ENCODE measurements at regions not wholly inside any gene's neighbourhood (a gene's known extent, or its start where the extent isn't known, plus 50 kb on each side); places are given as distances from the start of the nearest gene placed in this dataset.

- Histone ChIP-seq H3F3A (ENCODE audit: low read length, unreplicated experiment) (no peaks in the 10 kb centered on the region), H3K4me2 (ENCODE audit: low read length) (no peak overlapping the region), H3K36me3 (ENCODE audit: low read depth, low read length) (no peaks in the 10 kb centered on the region), H3K4me3 (ENCODE audit: low read length) (no peak overlapping the region), H3K9me3 (ENCODE audit: low read length) (no peaks in the 10 kb centered on the region), H3K27ac (ENCODE audit: low read length) (no peak overlapping the region), H3K79me2 (ENCODE audit: low read length) (no peaks in the 10 kb centered on the region), H3K9me2 (replicated peaks; ENCODE audit: low read length) (no peaks in the 10 kb centered on the region), H3K4me1 (ENCODE audit: insufficient read depth, low read length) (peaks cover 1% of the 10 kb centered on the region; the same call in 1 of the 2 replicates), H3K27me3 (ENCODE audit: low read length) (0 out of 2 replicates have a peak, but pooled peaks cover 3% of the 10 kb centered on the region), H3K9ac (ENCODE audit: low read length) (no peak overlapping the region), H4K20me1 (ENCODE audit: low read length) (no peaks in the 10 kb centered on the region), H2AFZ (ENCODE audit: low read length) (no peak overlapping the region)
- DNase-seq (no peak), ATAC-seq (no peak)
- TF ChIP-seq EZH2 (IDR thresholded peaks at IDR 0.05; ENCODE audit: low read length, unreplicated experiment), result no peak
- TF ChIP-seq EZH2phosphoT487 (IDR thresholded peaks at IDR 0.05; ENCODE audit: borderline replicate concordance, low read length), result no peak
- no peak for TF ChIP-seq CTCF (conservative IDR thresholded peaks at IDR 0.05; ENCODE audit: low read depth, low read length)
- BruUV-seq (replicated peaks), result no TSS peak
- intact Hi-C loops (cut with micrococcal nuclease), result no loop called here
- ChIA-PET CTCF (no interaction called here), POLR2A (ENCODE audit: unreplicated experiment) (no interaction called here)
Measured at GRCh38 chr9:14406463-14406862, 92.5 kb upstream of the NFIB start.

GRCh38 chr9:14405176-14405706, 91.3 kb upstream of the NFIB start:
- Histone ChIP-seq H3K9me2 (replicated peaks; ENCODE audit: low read length) (no peaks in the 10 kb centered on the region), H3K27ac (ENCODE audit: low read length) (no peak overlapping the region), H3F3A (ENCODE audit: low read length, unreplicated experiment) (no peaks in the 10 kb centered on the region), H3K4me2 (ENCODE audit: low read length) (no peak overlapping the region), H4K20me1 (ENCODE audit: low read length) (no peaks in the 10 kb centered on the region), H3K36me3 (ENCODE audit: low read depth, low read length) (no peaks in the 10 kb centered on the region), H3K4me3 (ENCODE audit: low read length) (no peak overlapping the region), H3K4me1 (ENCODE audit: insufficient read depth, low read length) (peaks cover 13% of the 10 kb centered on the region), H3K79me2 (ENCODE audit: low read length) (no peaks in the 10 kb centered on the region), H3K9ac (ENCODE audit: low read length) (no peak overlapping the region), H3K9me3 (ENCODE audit: low read length) (no peaks in the 10 kb centered on the region), H2AFZ (ENCODE audit: low read length) (no peak overlapping the region), H3K27me3 (ENCODE audit: low read length) (no peaks in the 10 kb centered on the region)
- ChIA-PET POLR2A (ENCODE audit: unreplicated experiment) (no interaction called here), CTCF (no interaction called here)
- intact Hi-C loops (cut with micrococcal nuclease), result no loop called here
- ATAC-seq, result no peak
- no peak for DNase-seq
- no peak for TF ChIP-seq EZH2 (IDR thresholded peaks at IDR 0.05; ENCODE audit: low read length, unreplicated experiment)
- TF ChIP-seq CTCF (conservative IDR thresholded peaks at IDR 0.05; ENCODE audit: low read depth, low read length), result no peak
- TF ChIP-seq EZH2phosphoT487 (IDR thresholded peaks at IDR 0.05; ENCODE audit: borderline replicate concordance, low read length), result no peak
- BruUV-seq (replicated peaks), result no TSS peak

- no peak for TF ChIP-seq EZH2 (IDR thresholded peaks at IDR 0.05; ENCODE audit: low read length, unreplicated experiment)
- no peak for TF ChIP-seq CTCF (conservative IDR thresholded peaks at IDR 0.05; ENCODE audit: low read depth, low read length)
- no peak for TF ChIP-seq EZH2phosphoT487 (IDR thresholded peaks at IDR 0.05; ENCODE audit: borderline replicate concordance, low read length)
- CTCF ChIA-PET, result no interaction called here
- H3K4me2 ChIP-seq (ENCODE audit: low read length), result no peak overlapping the region
- no peak overlapping the region for H3K27ac ChIP-seq (ENCODE audit: low read length)
- no peaks in the 10 kb centered on the region for H3K9me3 ChIP-seq (ENCODE audit: low read length)
- BruUV-seq (replicated peaks), result no TSS peak
- ATAC-seq, result no peak
- POLR2A ChIA-PET (ENCODE audit: unreplicated experiment), result no interaction called here
- no peak for DNase-seq
- H3K4me1 ChIP-seq (ENCODE audit: insufficient read depth, low read length), result peaks cover 20% of the 10 kb centered on the region
- intact Hi-C loops (cut with micrococcal nuclease), result loop anchor here (5.0 kb wide), 1 partner anchor 51 kb away; no protein-coding TSS in a partner anchor
- H3K9me2 ChIP-seq (replicated peaks; ENCODE audit: low read length), result no peaks in the 10 kb centered on the region
- no peak overlapping the region for H3K4me3 ChIP-seq (ENCODE audit: low read length)
- H3F3A ChIP-seq (ENCODE audit: low read length, unreplicated experiment), result no peaks in the 10 kb centered on the region
- no peaks in the 10 kb centered on the region for H3K79me2 ChIP-seq (ENCODE audit: low read length)
- no peak overlapping the region for H2AFZ ChIP-seq (ENCODE audit: low read length)
- no peaks in the 10 kb centered on the region for H3K36me3 ChIP-seq (ENCODE audit: low read depth, low read length)
- H4K20me1 ChIP-seq (ENCODE audit: low read length), result no peaks in the 10 kb centered on the region
- no peaks in the 10 kb centered on the region for H3K27me3 ChIP-seq (ENCODE audit: low read length)
- no peak overlapping the region for H3K9ac ChIP-seq (ENCODE audit: low read length)
Measured at GRCh38 chr9:14403081-14403480, 89.1 kb upstream of the NFIB start.

Measured in PC-3 (cell line).